ENCODE measurements at regions not wholly inside any gene's neighbourhood (a gene's known extent, or its start where the extent isn't known, plus 50 kb on each side); places are given as distances from the start of the nearest gene placed in this dataset.

DNA sequence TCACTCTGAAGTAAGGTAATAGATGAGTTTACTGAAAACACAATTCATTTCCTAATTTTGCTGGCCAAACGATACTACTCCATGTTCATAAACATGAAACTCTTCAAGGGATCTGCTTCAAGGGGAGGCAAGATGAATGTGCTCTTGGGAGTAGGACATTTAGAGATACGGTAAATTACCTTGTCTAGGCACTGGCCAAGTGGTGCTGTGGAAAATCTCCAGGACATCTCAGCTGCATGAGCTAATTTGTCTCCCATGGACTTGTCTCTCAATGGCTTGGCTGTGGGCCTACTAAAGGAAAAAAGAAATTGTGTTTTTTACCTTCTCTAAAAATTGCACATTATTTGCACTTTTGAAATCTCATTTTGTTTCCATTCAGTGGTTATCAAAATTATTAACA is 780.6 kb downstream of the LTN1 start:
- Histone ChIP-seq H2BK15ac (ENCODE audit: low read depth, poor library complexity, severe bottlenecking) (no peak overlapping the region), H4K91ac (ENCODE audit: low read length) (no peak overlapping the region), H3K27me3 (ENCODE audit: control insufficient read depth in 1 of 2, insufficient read depth in 1 of 2, low read length in 2 of 2) (no peaks in the 10 kb centered on the region), H3K4me3 (ENCODE audit: insufficient read depth in 1 of 2, low read depth in 1 of 2, low read length in 2 of 2) (no peak overlapping the region), H2AK5ac (ENCODE audit: low read length, severe bottlenecking) (no peak overlapping the region), H3K23ac (ENCODE audit: low read length in 2 of 2) (no peak overlapping the region), H3K18ac (ENCODE audit: low read depth in 1 of 2, low read length in 2 of 2) (peak overlapping the region in 1 of 2 experiments; percentile 21), H3K4me1 (ENCODE audit: control insufficient read depth, insufficient read depth, low read depth, low read length) (no peaks in the 10 kb centered on the region), H2BK5ac (ENCODE audit: low read depth, low read length, poor library complexity, severe bottlenecking) (no peak overlapping the region), H3K4ac (ENCODE audit: low read depth in 1 of 2, low read length in 2 of 2) (no peak overlapping the region), H2BK120ac (ENCODE audit: low read depth, low read length) (no peak overlapping the region), H2BK12ac (ENCODE audit: low read length in 2 of 2) (no peak overlapping the region), H3K27ac (ENCODE audit: low read length, poor library complexity, severe bottlenecking) (no peak overlapping the region), H4K8ac (ENCODE audit: low read length) (peak overlapping the region; percentile 37), H3K36me3 (ENCODE audit: control insufficient read depth in 1 of 2, insufficient read depth in 2 of 2, low read depth in 1 of 2, low read length in 2 of 2) (no peaks in the 10 kb centered on the region), H3K79me1 (replicated peaks; ENCODE audit: low read length, poor library complexity, severe bottlenecking) (no peaks in the 10 kb centered on the region), H2AFZ (ENCODE audit: low read depth, low read length) (no peak overlapping the region), H3K9ac (ENCODE audit: low read length) (no peak overlapping the region), H3K14ac (ENCODE audit: low read length in 2 of 2) (no peak overlapping the region), H3K9me3 (ENCODE audit: control insufficient read depth, low read length) (no peaks in the 10 kb centered on the region), H3K4me2 (ENCODE audit: low read length, poor library complexity, severe bottlenecking) (no peak overlapping the region)
- 93% methylated on average over 2 of the region's 2 CpGs for WGBS
- DNase-seq = no peak

DNA sequence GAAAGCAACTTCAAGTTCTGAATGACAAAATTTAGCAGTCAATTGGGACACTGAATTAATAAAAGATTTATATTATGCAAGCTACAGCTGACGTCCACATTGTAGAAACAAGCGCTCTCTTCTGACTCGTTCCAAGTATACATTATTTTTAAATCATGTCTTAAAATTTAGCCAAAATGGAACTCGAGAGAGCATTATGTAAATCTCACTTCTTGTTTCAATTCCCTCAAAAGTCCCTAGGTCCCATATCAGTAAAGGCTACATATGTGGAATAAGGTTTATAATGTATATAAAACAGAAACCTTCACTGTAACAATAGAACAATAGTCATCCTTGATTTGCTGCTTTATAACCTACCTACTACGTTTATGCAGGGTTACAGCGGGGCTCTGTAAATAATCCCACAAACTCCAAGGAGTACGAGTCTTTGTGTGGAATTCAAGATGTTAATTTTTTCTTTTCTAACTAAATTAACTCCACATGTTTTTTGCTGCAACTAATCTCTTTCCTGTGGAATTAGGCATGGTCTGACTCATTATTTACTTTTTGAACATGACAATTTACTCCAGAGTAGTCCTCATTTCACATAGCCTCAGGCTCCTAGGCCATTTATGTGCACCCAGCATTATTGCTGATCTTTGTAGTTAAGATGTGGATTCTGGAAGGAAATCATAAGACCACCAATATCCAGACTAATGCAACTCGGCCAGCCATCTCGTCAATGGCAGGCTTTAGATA is 785.1 kb downstream of the LTN1 start:
- no peak overlapping the region for H3K18ac ChIP-seq (ENCODE audit: low read depth in 1 of 2, low read length in 2 of 2)
- H2BK15ac ChIP-seq (ENCODE audit: low read depth, poor library complexity, severe bottlenecking) = no peak overlapping the region
- peak; percentile 42 for DNase-seq
- no peak overlapping the region for H4K8ac ChIP-seq (ENCODE audit: low read length)
- no peak overlapping the region for H4K91ac ChIP-seq (ENCODE audit: low read length)
- H3K14ac ChIP-seq (ENCODE audit: low read length in 2 of 2) = no peak overlapping the region
- H3K4me2 ChIP-seq (ENCODE audit: low read length, poor library complexity, severe bottlenecking) = no peak overlapping the region
- H3K4me1 ChIP-seq (ENCODE audit: control insufficient read depth, insufficient read depth, low read depth, low read length) = no peaks in the 10 kb centered on the region
- no peak overlapping the region for H2BK5ac ChIP-seq (ENCODE audit: low read depth, low read length, poor library complexity, severe bottlenecking)
- no peaks in the 10 kb centered on the region for H3K9me3 ChIP-seq (ENCODE audit: control insufficient read depth, low read length)
- H2BK12ac ChIP-seq (ENCODE audit: low read length in 2 of 2) = no peak overlapping the region
- H3K4me3 ChIP-seq (ENCODE audit: insufficient read depth in 1 of 2, low read depth in 1 of 2, low read length in 2 of 2) = peak overlapping the region in 1 of 2 experiments; percentile 63
- WGBS = 73% methylated on average over 3 of the region's 9 CpGs
- H2BK120ac ChIP-seq (ENCODE audit: low read depth, low read length) = no peak overlapping the region
- H2AFZ ChIP-seq (ENCODE audit: low read depth, low read length) = no peak overlapping the region
- no peaks in the 10 kb centered on the region for H3K36me3 ChIP-seq (ENCODE audit: control insufficient read depth in 1 of 2, insufficient read depth in 2 of 2, low read depth in 1 of 2, low read length in 2 of 2)
- no peaks in the 10 kb centered on the region for H3K27me3 ChIP-seq (ENCODE audit: control insufficient read depth in 1 of 2, insufficient read depth in 1 of 2, low read length in 2 of 2)
- no peak overlapping the region for H2AK5ac ChIP-seq (ENCODE audit: low read length, severe bottlenecking)
- no peaks in the 10 kb centered on the region for H3K79me1 ChIP-seq (replicated peaks; ENCODE audit: low read length, poor library complexity, severe bottlenecking)
- H3K27ac ChIP-seq (ENCODE audit: low read length, poor library complexity, severe bottlenecking) = no peak overlapping the region
- no peak overlapping the region for H3K4ac ChIP-seq (ENCODE audit: low read depth in 1 of 2, low read length in 2 of 2)
- H3K23ac ChIP-seq (ENCODE audit: low read length in 2 of 2) = no peak overlapping the region
- H3K9ac ChIP-seq (ENCODE audit: low read length) = peak overlapping the region; percentile 79

DNA sequence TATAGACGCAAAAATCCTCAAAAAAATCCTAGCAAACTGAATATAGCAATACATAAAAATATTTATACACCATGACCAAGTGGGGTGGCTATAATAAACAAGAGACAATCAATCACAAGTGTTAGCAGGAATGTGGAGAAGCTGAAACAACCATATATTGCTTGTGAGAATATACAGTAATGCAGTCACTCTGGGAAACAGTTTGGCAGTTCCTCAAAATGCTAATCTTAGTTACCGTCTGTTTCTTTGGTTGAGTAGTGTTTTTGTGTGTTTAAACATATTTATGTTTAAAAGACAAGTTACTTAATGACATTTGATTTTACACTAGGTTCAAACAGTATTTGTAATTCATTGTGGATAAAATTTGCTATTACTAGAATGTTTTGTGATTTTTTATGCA is 792.0 kb downstream of the LTN1 start:
- WGBS = no CpG with 5 or more reads among the region's 2 CpGs
- no peak for DNase-seq

DNA sequence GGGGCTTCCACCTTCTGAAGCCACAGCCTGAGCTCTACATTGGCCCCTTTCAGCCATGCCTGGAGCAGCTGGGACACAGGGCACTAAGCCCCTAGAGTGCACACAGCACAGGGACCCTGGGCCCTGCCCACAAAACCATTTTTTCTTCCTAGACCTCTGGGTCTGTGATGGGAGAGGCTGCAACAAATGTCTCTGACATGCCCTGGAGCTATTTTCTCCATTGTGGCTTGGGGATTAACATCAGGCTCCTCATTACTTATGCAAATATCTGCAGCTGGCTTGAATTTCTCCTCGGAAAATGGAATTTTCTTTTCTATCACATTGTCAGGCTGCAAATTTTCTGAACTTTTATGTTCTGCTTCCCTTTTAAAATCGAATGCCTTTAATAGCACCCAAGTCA is 795.7 kb downstream of the LTN1 start:
- Histone ChIP-seq H3K23ac (ENCODE audit: low read length in 2 of 2) (no peak overlapping the region), H3K79me1 (replicated peaks; ENCODE audit: low read length, poor library complexity, severe bottlenecking) (no peaks in the 10 kb centered on the region), H3K36me3 (ENCODE audit: control insufficient read depth in 1 of 2, insufficient read depth in 2 of 2, low read depth in 1 of 2, low read length in 2 of 2) (no peaks in the 10 kb centered on the region), H4K91ac (ENCODE audit: low read length) (no peak overlapping the region), H3K18ac (ENCODE audit: low read depth in 1 of 2, low read length in 2 of 2) (no peak overlapping the region), H3K27me3 (ENCODE audit: control insufficient read depth in 1 of 2, insufficient read depth in 1 of 2, low read length in 2 of 2) (no peaks in the 10 kb centered on the region), H2AFZ (ENCODE audit: low read depth, low read length) (no peak overlapping the region), H3K14ac (ENCODE audit: low read length in 2 of 2) (no peak overlapping the region), H2BK15ac (ENCODE audit: low read depth, poor library complexity, severe bottlenecking) (no peak overlapping the region), H2AK5ac (ENCODE audit: low read length, severe bottlenecking) (no peak overlapping the region), H2BK12ac (ENCODE audit: low read length in 2 of 2) (no peak overlapping the region), H3K4me1 (ENCODE audit: control insufficient read depth, insufficient read depth, low read depth, low read length) (no peaks in the 10 kb centered on the region), H3K27ac (ENCODE audit: low read length, poor library complexity, severe bottlenecking) (no peak overlapping the region), H2BK5ac (ENCODE audit: low read depth, low read length, poor library complexity, severe bottlenecking) (no peak overlapping the region), H3K4me3 (ENCODE audit: insufficient read depth in 1 of 2, low read depth in 1 of 2, low read length in 2 of 2) (no peak overlapping the region), H3K4ac (ENCODE audit: low read depth in 1 of 2, low read length in 2 of 2) (no peak overlapping the region), H3K4me2 (ENCODE audit: low read length, poor library complexity, severe bottlenecking) (no peak overlapping the region), H3K9me3 (ENCODE audit: control insufficient read depth, low read length) (peaks cover 11% of the 10 kb centered on the region), H2BK120ac (ENCODE audit: low read depth, low read length) (no peak overlapping the region), H3K9ac (ENCODE audit: low read length) (no peak overlapping the region), H4K8ac (ENCODE audit: low read length) (no peak overlapping the region)
- WGBS = 87% methylated on average over 2 of the region's 2 CpGs
- DNase-seq = no peak

More for the DNA sequence above, 792.0 kb downstream of the LTN1 start:
- Histone ChIP-seq H2BK120ac (ENCODE audit: low read depth, low read length) (no peak overlapping the region), H3K79me1 (replicated peaks; ENCODE audit: low read length, poor library complexity, severe bottlenecking) (no peaks in the 10 kb centered on the region), H2AFZ (ENCODE audit: low read depth, low read length) (no peak overlapping the region), H3K9ac (ENCODE audit: low read length) (no peak overlapping the region), H3K27ac (ENCODE audit: low read length, poor library complexity, severe bottlenecking) (no peak overlapping the region), H3K18ac (ENCODE audit: low read depth in 1 of 2, low read length in 2 of 2) (no peak overlapping the region), H3K4ac (ENCODE audit: low read depth in 1 of 2, low read length in 2 of 2) (no peak overlapping the region), H3K9me3 (ENCODE audit: control insufficient read depth, low read length) (peaks cover 3% of the 10 kb centered on the region), H3K4me1 (ENCODE audit: control insufficient read depth, insufficient read depth, low read depth, low read length) (no peaks in the 10 kb centered on the region), H2BK5ac (ENCODE audit: low read depth, low read length, poor library complexity, severe bottlenecking) (no peak overlapping the region), H3K23ac (ENCODE audit: low read length in 2 of 2) (no peak overlapping the region), H3K14ac (ENCODE audit: low read length in 2 of 2) (no peak overlapping the region), H3K4me2 (ENCODE audit: low read length, poor library complexity, severe bottlenecking) (no peak overlapping the region), H3K27me3 (ENCODE audit: control insufficient read depth in 1 of 2, insufficient read depth in 1 of 2, low read length in 2 of 2) (no peaks in the 10 kb centered on the region), H2AK5ac (ENCODE audit: low read length, severe bottlenecking) (no peak overlapping the region), H2BK15ac (ENCODE audit: low read depth, poor library complexity, severe bottlenecking) (no peak overlapping the region), H2BK12ac (ENCODE audit: low read length in 2 of 2) (no peak overlapping the region), H4K8ac (ENCODE audit: low read length) (no peak overlapping the region), H3K36me3 (ENCODE audit: control insufficient read depth in 1 of 2, insufficient read depth in 2 of 2, low read depth in 1 of 2, low read length in 2 of 2) (no peaks in the 10 kb centered on the region), H3K4me3 (ENCODE audit: insufficient read depth in 1 of 2, low read depth in 1 of 2, low read length in 2 of 2) (no peak overlapping the region), H4K91ac (ENCODE audit: low read length) (no peak overlapping the region)
